Omental fat pad (tissue), 3 donors: ENCODE measurements at regions not wholly inside any gene's neighbourhood (a gene's known extent, or its start where the extent isn't known, plus 50 kb on each side); places are given as distances from the start of the nearest gene placed in this dataset.

Experiments used
- ATAC-seq: fragments of 150-250 bp; one replicate; pipeline ENCODE4 v1.9.1; 2016; ENCODE audit warnings: mild to moderate bottlenecking, moderate library complexity; ENCODE audit not compliant: low FRiP score
- DNase-seq: peaks from one replicate; pipeline ENCODE4 v3.0.0-alpha.2; 2019; ENCODE audit warnings: low spot score
- TF ChIP-seq, protein P1 (sequence below), 3 donors: fragments of 450-650 bp; IDR thresholded peaks; one replicate each; pipeline ENCODE4 v1.5.1; 2016 to 2017; ENCODE audit warnings: antibody characterized with exemption in 3 of 3, mild to moderate bottlenecking in 3 of 3, moderate library complexity in 2 of 3

DNA sequence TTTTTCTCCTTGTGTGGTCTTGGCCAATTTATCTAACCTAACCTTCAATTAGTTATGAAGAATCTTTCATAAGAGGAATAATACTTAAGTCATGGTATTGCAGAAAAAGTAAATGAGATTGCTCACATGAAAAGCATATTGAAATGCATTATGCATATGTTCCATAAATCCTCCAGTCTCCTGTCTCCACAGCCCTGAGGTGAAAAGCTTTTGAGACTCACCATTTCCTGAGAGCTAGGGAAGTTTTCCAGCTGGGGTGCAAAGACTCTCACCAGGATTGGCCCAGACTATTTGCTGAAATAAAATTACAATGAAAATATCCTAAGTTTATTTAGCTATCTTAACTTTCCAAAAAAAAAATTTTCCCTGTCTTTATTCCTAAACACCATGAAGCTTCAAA is 723.8 kb upstream of the FLRT2 start:
- ATAC-seq: no peak
- DNase-seq: no peak
- TF ChIP-seq, protein P1, sequence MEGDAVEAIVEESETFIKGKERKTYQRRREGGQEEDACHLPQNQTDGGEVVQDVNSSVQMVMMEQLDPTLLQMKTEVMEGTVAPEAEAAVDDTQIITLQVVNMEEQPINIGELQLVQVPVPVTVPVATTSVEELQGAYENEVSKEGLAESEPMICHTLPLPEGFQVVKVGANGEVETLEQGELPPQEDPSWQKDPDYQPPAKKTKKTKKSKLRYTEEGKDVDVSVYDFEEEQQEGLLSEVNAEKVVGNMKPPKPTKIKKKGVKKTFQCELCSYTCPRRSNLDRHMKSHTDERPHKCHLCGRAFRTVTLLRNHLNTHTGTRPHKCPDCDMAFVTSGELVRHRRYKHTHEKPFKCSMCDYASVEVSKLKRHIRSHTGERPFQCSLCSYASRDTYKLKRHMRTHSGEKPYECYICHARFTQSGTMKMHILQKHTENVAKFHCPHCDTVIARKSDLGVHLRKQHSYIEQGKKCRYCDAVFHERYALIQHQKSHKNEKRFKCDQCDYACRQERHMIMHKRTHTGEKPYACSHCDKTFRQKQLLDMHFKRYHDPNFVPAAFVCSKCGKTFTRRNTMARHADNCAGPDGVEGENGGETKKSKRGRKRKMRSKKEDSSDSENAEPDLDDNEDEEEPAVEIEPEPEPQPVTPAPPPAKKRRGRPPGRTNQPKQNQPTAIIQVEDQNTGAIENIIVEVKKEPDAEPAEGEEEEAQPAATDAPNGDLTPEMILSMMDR (IDR thresholded peaks at IDR 0.05): no peak

DNA sequence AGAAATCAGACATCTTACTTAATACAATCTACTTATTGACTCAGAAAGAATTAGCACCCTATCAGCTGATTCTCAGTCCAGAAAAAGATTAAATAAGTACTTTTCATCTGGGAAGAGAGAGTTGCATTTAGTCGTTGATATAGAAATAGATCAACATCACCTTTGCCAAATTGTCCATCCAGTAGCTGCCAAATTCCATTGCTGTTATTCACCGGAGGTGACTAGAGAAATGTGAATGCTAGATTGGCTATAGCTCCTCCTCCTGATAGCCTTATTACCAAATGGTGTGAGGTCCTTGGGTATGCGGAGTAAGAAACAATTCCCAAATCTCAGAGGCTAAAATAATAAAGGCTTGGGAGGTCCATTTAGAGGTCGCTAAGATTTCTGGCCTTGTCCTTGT is 723.3 kb upstream of the FLRT2 start:
- TF ChIP-seq, protein P1 (IDR thresholded peaks at IDR 0.05): no peak
- ATAC-seq: peak; percentile 47
- DNase-seq: no peak

DNA sequence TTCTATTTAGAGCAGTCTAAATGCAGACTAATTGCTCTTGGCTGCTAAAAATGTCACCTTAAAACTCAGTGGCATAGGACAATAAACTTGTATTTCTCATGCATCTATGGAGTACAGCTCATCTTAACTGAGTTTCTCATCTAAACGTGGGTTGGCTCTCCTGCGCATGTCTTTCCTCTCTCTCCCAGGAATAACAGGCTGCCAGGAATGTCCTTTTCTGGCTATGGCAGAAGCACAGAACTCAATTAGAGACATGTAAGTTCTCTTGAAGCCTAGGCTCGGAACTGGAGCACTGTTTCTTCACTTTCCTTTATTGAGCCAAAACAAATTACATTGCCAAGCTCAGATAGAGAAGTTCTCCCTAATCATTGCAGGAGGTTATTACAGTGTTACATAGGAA is 722.3 kb upstream of the FLRT2 start:
- DNase-seq (no peak), ATAC-seq (no peak)

DNA sequence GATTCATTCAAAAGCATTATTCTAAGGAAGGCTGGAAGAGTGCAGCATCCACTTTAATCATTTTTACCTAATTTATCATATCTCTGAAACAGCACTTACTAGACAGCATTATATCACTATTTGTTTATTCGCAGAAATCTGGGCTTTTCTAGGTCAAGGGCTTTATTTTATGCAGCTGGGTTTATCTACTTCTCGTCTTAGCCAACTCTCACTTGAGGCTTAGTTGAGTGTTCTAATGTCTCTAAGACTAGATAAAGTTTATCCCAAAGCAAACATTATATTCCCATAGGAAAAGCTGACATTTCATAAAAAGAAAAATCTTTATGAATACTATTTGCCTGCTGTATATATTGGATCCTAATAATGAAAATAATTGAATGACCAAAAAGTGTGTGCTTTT is 720.8 kb upstream of the FLRT2 start:
- no peak for ATAC-seq
- TF ChIP-seq, protein P1 (IDR thresholded peaks at IDR 0.05): no peak
- no peak for DNase-seq

More for the DNA sequence above, 722.3 kb upstream of the FLRT2 start:
- TF ChIP-seq, protein P1 (IDR thresholded peaks at IDR 0.05): no peak

GRCh38 chr14:84814391-84814790 is 715.6 kb upstream of the FLRT2 start:
- TF ChIP-seq, protein P1 (IDR thresholded peaks at IDR 0.05): no peak
- DNase-seq: no peak
- no peak for ATAC-seq

- TF ChIP-seq, protein P1 (IDR thresholded peaks at IDR 0.05): no peak
- DNase-seq: no peak
- no peak for ATAC-seq
These were observed 710.4 kb upstream of the FLRT2 start for GRCh38 chr14:84819528-84819927.

DNA sequence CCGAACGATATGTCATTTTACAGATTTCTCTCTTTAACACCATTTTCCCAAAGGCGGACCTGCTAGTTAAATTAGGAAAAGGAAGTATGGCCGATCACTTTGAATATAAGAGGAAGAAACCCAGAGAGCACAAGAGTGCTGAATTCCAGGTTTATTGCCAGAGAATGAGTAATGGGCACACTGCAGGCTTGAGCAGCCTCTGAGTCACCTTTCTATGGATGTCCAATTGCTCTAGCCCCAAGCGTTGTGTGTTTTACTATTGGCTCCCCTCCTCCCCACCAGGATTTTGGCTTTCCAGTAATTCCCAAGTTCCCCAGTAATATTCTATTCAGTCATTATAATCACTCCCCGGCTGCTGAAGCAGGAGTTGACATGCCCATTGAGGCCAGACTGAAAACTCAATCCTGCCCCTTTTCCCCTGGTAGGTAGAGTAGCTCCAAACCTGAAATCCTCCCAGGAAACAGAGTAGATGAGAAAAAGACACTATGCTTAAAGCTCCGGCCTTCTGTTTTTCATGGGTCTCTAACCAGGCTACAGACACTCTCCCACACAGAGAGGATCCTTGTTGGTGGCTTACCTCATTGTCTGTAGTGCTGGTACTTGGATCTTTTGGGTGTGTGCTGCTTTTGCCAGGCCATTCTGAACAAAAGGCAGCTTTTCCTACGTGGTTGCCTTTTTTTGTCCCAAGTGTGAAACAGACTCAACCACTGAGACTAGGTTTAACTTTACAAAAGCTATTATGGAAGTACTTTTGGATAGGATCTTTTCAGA is 704.3 kb upstream of the FLRT2 start:
- ATAC-seq: no peak
- no peak for DNase-seq
- TF ChIP-seq, protein P1 (IDR thresholded peaks at IDR 0.05): no peak
